PFSK-1 (cell line): ENCODE measurements at regions not wholly inside any gene's neighbourhood (a gene's known extent, or its start where the extent isn't known, plus 50 kb on each side); places are given as distances from the start of the nearest gene placed in this dataset.

Experiments used
- FOXP2 ChIP-seq: optimal IDR thresholded peaks from 2 replicates; pipeline ENCODE3; 2011; ENCODE audit warnings: borderline replicate concordance, control low read depth, inconsistent platforms; ENCODE audit not compliant: insufficient read depth; ENCODE audit errors: extremely low read length, extremely low read depth
- POLR2AphosphoS5 ChIP-seq: IDR thresholded peaks from 2 replicates; pipeline ENCODE4 v1.6.1; 2012; ENCODE audit warnings: low read depth, mild to moderate bottlenecking, control low read depth, low read length, moderate library complexity
- SIN3A ChIP-seq: IDR thresholded peaks from 2 replicates; pipeline ENCODE4 v1.6.1; 2012; ENCODE audit warnings: mild to moderate bottlenecking, low read length, moderate library complexity, borderline replicate concordance; ENCODE audit not compliant: insufficient read depth
- TAF1 ChIP-seq: IDR thresholded peaks from 2 replicates; pipeline ENCODE4 v1.6.1; 2012; ENCODE audit warnings: low read length, control low read depth, borderline replicate concordance; ENCODE audit not compliant: insufficient read depth
- TF ChIP-seq, protein P1 (sequence below), 2 experiments: IDR thresholded peaks; 2 replicates each; pipeline versions ENCODE4 v1.6.1 to v1.8.0; 2011 to 2012; ENCODE audit warnings: low read depth in 2 of 2, low read length in 2 of 2, control low read depth in 1 of 2, inconsistent platforms in 1 of 2, mild to moderate bottlenecking in 1 of 2, moderate library complexity in 1 of 2; ENCODE audit not compliant: insufficient read depth in 1 of 2

DNA sequence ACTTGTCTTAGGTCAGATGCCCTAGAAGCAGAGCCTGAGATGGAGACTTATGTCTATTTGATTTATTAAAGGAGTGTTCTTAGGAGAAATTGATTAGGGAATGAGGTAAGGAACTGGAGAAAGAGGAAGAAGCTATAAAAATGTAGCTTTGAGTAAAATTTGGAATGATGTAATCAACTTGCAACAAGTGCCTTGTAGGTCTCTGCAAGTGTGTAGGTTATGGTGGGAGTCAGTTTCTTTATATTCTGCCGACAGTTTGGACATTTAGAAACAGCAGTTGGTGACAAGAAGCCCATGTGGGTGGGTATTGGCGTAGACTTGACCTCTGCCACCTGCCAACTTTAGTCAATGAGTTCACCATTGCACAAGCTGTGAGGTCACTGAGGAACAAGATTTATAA is 986.5 kb downstream of the CDH18 start:
- TF ChIP-seq POLR2AphosphoS5, result no peak
- no peak for TF ChIP-seq TAF1
- no peak for TF ChIP-seq SIN3A

DNA sequence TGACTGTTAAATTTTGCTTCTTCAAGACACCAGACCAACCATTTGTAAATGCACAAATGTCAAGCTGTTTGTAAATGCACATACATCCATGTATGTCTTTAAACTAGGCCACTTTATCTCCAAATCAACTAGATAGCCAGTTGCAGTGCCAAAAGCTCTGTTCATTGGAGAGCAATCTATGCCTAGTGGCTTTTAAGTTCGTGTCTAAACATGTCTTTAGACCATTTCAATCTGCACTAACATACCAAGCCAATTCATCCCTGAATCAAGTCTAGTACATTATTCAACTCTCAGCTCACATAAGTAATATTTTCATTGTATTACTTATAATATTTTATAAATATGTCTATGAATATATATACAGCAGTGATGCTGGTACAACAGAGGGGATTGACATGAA is 985.9 kb downstream of the CDH18 start:
- no peak for TF ChIP-seq SIN3A
- TF ChIP-seq POLR2AphosphoS5, result no peak
- TF ChIP-seq TAF1, result no peak
- TF ChIP-seq, protein P1, sequence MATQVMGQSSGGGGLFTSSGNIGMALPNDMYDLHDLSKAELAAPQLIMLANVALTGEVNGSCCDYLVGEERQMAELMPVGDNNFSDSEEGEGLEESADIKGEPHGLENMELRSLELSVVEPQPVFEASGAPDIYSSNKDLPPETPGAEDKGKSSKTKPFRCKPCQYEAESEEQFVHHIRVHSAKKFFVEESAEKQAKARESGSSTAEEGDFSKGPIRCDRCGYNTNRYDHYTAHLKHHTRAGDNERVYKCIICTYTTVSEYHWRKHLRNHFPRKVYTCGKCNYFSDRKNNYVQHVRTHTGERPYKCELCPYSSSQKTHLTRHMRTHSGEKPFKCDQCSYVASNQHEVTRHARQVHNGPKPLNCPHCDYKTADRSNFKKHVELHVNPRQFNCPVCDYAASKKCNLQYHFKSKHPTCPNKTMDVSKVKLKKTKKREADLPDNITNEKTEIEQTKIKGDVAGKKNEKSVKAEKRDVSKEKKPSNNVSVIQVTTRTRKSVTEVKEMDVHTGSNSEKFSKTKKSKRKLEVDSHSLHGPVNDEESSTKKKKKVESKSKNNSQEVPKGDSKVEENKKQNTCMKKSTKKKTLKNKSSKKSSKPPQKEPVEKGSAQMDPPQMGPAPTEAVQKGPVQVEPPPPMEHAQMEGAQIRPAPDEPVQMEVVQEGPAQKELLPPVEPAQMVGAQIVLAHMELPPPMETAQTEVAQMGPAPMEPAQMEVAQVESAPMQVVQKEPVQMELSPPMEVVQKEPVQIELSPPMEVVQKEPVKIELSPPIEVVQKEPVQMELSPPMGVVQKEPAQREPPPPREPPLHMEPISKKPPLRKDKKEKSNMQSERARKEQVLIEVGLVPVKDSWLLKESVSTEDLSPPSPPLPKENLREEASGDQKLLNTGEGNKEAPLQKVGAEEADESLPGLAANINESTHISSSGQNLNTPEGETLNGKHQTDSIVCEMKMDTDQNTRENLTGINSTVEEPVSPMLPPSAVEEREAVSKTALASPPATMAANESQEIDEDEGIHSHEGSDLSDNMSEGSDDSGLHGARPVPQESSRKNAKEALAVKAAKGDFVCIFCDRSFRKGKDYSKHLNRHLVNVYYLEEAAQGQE (IDR thresholded peaks at IDR 0.05; ENCODE audit: insufficient read depth in 1 of 2, low read depth in 2 of 2, low read length in 2 of 2), result no peak
- no peak for TF ChIP-seq FOXP2

DNA sequence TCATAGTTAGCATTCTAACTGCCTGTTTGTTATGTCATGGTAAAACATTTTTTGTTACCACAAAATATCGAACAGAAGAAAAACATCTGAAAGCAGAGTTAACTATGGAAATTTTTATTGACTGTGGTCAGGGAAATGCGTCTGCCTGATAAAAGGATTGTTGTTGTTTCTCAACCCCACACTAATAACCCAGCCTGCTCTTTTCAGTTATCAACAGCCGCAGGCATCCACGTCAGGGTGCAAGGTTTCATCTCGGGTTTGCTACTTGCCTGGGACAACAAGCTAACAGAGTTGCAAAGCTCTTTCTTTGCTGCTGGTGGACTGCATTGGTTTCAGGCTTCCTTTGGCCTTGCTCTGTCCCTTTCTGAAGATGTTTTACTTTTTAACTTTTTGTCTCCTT is 969.2 kb downstream of the CDH18 start:
- TF ChIP-seq FOXP2, result no peak

DNA sequence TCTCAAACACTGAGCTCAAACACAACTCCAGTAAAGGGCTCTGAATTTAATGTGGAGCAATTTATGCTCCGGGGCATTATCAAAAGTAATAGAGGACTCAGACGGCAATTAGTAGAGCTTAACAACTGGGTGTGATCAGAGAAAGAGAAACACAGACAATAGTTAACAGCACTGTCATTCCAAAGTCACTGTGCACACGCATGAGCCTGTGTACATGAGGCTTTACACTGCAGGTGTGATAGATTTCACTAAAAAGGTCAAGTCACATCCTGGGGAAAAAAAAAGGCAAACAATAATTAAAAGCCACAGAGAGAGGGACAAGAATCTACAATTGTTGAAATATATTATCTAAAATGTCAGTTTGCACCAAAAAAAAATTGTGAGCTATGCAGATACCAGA is 956.5 kb downstream of the CDH18 start:
- TF ChIP-seq SIN3A, result no peak
- TF ChIP-seq, protein P1 (IDR thresholded peaks at IDR 0.05; ENCODE audit: insufficient read depth in 1 of 2, low read depth in 2 of 2, low read length in 2 of 2), result no peak
- TF ChIP-seq TAF1, result no peak
- TF ChIP-seq POLR2AphosphoS5, result no peak
- TF ChIP-seq FOXP2, result no peak

DNA sequence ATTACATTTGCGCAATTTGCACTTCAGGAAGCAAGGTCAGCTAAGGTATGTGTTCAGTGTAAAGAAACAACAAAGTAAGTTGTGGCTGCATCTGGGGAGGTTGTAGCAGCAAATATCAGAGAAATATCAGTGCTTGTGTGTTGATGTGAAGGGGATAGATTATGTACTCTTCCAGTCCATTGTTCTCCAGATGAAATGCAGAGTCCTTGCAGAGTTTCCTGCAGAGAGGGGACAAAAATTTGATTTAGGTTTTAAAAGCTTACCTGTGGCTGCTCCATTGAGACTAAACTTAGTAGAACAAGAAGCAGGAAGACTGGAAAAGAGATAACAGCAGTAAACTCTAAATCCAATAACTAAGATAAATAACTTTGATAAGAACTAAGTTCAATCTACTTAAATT is 952.2 kb downstream of the CDH18 start:
- no peak for TF ChIP-seq POLR2AphosphoS5
- no peak for TF ChIP-seq SIN3A
- no peak for TF ChIP-seq FOXP2
- no peak for TF ChIP-seq TAF1
- TF ChIP-seq, protein P1 (IDR thresholded peaks at IDR 0.05; ENCODE audit: insufficient read depth in 1 of 2, low read depth in 2 of 2, low read length in 2 of 2), result no peak

DNA sequence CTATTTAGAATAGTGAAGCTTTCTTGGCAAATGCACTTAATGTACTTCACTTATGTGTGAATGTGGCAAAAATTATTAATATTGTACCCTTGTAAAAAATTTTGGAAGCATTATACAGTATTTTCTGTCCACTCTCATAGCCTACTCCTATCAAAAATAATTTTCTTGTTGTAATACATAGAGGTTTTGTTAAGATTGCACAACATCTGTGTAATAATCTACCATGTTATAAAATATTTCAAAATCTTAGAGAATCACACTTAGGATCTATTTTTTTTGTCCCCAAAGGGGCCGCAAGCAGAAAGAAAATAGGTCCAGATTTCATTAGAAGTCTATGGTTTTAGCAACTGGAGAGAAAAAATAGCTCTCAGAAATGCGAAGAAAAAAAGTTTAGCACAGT is 945.9 kb downstream of the CDH18 start:
- TF ChIP-seq POLR2AphosphoS5 (no peak), FOXP2 (no peak), TAF1 (no peak), SIN3A (no peak)
- TF ChIP-seq, protein P1 (IDR thresholded peaks at IDR 0.05; ENCODE audit: insufficient read depth in 1 of 2, low read depth in 2 of 2, low read length in 2 of 2), result no peak
